AG10803 (cell line): ENCODE measurements at regions not wholly inside any gene's neighbourhood (a gene's known extent, or its start where the extent isn't known, plus 50 kb on each side); places are given as distances from the start of the nearest gene placed in this dataset.

Experiments
- DNase-seq: peaks from one replicate; pipeline ENCODE4 v3.0.0; 2010; ENCODE audit warnings: low read depth
- H3K4me3 ChIP-seq: 2 replicates; pipeline ENCODE4 v1.5.1; 2011; ENCODE audit warnings: mild to moderate bottlenecking, low read length, control low read depth
- TF ChIP-seq, protein P1 (sequence below): conservative IDR thresholded peaks from 2 replicates; pipeline ENCODE4 v1.5.1; 2011; ENCODE audit warnings: mild to moderate bottlenecking, low read length, control low read depth, inconsistent platforms

DNA sequence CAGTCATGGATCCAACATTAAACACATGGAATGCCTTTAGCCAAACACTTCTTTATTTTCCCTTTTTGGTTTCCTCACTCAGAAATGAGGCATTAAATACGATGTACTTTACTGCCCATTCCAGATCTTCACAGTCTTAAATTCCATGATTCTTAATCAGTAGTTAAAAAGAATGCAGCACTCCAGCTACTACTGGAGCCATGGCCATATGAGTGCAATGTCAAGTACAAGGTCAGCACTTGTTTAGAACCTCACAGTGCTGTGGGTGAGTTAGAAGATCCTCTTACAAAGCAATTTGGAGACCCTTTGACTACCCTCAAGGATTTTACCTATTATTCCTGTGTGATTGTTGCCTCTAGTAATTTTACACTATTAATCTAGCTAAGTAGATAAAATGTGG lies 550.3 kb upstream of the LRRTM1 start:
- no peak for DNase-seq
- no peak overlapping the region for H3K4me3 ChIP-seq
- TF ChIP-seq, protein P1, sequence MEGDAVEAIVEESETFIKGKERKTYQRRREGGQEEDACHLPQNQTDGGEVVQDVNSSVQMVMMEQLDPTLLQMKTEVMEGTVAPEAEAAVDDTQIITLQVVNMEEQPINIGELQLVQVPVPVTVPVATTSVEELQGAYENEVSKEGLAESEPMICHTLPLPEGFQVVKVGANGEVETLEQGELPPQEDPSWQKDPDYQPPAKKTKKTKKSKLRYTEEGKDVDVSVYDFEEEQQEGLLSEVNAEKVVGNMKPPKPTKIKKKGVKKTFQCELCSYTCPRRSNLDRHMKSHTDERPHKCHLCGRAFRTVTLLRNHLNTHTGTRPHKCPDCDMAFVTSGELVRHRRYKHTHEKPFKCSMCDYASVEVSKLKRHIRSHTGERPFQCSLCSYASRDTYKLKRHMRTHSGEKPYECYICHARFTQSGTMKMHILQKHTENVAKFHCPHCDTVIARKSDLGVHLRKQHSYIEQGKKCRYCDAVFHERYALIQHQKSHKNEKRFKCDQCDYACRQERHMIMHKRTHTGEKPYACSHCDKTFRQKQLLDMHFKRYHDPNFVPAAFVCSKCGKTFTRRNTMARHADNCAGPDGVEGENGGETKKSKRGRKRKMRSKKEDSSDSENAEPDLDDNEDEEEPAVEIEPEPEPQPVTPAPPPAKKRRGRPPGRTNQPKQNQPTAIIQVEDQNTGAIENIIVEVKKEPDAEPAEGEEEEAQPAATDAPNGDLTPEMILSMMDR = no peak

DNA sequence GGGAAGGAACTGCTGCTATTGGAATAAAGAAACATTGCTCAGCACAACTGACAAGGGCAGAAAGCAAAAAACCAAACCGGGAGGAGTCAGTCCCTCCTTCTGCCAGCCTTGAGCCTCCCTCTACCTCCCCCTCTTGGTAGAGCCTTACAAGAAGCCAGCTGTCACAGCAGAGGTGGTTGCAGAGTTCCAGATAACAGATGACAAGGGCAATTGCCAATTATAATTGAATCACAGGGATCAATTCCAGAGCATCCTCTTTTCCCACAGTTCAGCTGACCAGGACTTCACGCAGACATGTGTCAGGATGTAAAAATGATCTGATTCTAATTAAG lies 548.2 kb upstream of the LRRTM1 start:
- DNase-seq = no peak
- TF ChIP-seq, protein P1 = no peak
- H3K4me3 ChIP-seq = no peak overlapping the region

DNA sequence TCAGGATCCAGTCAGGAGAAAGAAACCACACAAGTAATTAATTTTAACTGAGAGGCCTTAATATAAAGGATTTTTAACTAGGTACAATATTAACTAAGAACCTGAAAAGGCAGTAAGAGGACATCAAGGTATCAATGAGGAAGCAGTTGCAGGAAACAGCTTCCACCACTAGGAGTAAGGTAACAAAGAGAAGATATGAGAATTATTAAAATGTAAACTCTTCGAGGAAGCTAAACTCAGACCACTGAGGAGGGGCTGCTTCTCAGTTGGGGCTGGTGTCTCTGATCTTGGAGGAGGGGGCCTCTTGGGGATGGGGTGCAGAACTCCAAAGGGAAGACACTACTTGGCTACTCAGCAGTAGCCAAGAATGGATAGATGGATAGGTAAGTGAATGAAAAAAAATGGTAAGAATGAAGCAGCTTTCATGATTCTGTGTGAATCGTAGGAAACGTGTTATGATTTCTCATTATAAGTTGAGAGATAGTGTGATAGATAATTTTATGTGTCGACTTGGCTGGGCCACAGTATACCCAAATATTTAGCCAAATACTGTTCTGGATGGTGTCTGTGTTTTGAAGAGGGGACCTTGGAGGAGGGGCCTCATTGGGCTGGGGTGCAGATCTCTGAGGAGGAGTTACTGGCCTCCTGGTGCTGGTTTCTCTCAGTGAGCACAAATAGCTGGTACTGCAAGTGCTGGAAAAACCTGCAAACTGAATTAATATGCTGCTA lies 547.7 kb upstream of the LRRTM1 start:
- TF ChIP-seq, protein P1 = no peak
- no peak for DNase-seq
- no peak overlapping the region for H3K4me3 ChIP-seq

DNA sequence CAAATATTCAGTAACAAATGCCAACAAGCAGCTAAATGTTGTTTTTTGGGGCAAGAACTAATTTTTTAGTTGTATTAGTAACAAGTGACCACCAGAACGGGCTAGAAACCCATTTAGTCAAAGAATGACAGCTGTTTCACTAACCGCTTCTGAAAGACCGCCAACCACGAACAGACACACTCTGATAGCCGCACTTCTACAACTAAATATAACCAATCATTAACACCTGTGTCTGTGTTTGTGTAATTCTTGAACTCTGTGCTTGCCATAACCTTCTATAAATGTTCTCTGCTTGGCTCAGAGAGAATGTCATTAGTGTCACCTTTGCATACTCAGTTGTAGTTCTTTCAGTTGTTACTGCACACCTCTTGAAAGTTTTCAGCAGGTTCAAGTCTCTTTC lies 526.3 kb upstream of the LRRTM1 start:
- TF ChIP-seq, protein P1 = no peak
- H3K4me3 ChIP-seq = no peak overlapping the region
- no peak for DNase-seq

DNA sequence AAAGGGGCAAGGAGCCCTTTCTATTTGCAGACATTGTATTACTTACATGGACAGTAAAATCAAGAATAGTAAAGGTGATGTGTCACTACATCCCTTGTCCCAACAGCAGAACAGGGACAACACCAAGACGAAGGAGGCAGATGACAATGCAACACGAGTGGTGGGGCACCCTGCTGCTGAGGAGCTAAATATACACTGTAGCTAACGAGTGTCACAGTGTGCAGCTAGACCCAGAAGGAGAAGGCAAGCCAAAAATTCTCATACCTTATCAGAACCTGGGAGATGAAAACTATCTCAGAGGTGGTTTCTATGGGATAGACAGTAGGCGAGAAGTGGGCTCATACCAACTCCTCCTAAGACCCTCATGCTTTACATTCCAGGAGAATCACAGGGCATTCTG lies 518.4 kb upstream of the LRRTM1 start:
- TF ChIP-seq, protein P1 = no peak
- H3K4me3 ChIP-seq = no peak overlapping the region
- DNase-seq = no peak

DNA sequence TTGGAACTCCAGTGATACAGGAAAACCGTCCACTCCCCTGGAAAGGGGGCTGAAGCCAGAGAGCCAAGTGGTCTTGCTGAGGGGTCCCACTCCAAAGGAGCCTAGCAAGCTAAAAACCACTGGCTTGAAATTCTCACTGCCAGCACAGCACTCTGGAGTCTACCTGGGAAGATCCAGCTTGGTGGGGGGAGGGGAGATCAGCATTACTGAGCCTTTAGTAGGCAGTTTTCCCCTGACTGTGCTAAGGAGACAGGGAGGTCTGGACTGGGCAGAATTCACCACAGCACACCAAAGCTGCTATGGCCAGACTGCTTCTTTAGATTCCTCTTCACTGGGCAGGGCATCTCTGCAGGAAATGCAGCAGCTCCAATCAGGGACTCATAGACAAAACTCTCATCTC lies 510.7 kb upstream of the LRRTM1 start:
- TF ChIP-seq, protein P1 = no peak
- no peak for DNase-seq
- H3K4me3 ChIP-seq = no peak overlapping the region

DNA sequence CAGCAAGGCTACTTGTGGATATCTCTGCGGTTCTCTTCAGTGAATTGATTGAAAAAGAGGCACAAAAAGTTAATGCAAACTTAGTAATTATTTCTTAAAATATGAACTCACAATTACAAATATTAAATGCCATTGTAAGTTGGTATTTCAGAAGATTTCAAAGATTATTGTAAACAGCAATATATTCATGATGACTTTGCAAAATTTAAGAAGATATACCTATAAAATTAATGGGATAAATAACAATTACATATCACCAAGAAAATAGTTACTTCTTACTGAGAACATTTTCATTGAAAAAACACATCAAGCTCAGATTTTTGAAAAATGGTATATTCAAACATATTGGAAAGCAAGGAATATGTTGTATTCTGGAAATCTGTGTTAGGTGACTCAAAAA lies 482.0 kb upstream of the LRRTM1 start:
- no peak for DNase-seq
- TF ChIP-seq, protein P1 = no peak
- no peak overlapping the region for H3K4me3 ChIP-seq
